HepG2 (cell line): ENCODE measurements at regions not wholly inside any gene's neighbourhood (a gene's known extent, or its start where the extent isn't known, plus 50 kb on each side); places are given as distances from the start of the nearest gene placed in this dataset.

ENCODE experiments used
- ATAC-seq: fragments of 200-7000 bp; cut with Tn5 transposase; 3 replicates; pipeline ENCODE4 v1.9.1; 2020; ENCODE audit warnings: mild to moderate bottlenecking, moderate library complexity
- BruUV-seq: library from RNA; stranded (reverse); fragments of 400-500 nt; replicated peaks from 2 replicates; lab custom pipeline; 2021; lab: Mats Ljungman, UMichigan
- CTCF ChIA-PET: fragments of 300-600 bp; formaldehyde crosslinking; extraction: SDS; loops from one replicate; lab custom pipeline; 2021; ENCODE audit warnings: low total read pairs, inconsistent platforms, low intra/inter-chr PET ratio; lab: Yijun Ruan, JAX
- POLR2A ChIA-PET: fragments of 350-600 bp; sonication (Branson Sonifier 250); formaldehyde crosslinking; loops from one replicate; lab custom pipeline; 2020; ENCODE audit warnings: antibody characterized with exemption, inconsistent platforms; lab: Yijun Ruan, JAX
- DNase-seq: peaks from one replicate; pipeline ENCODE4 v3.0.0-alpha.2; 2015; ENCODE audit warnings: low spot score
- FAIRE-seq: peaks from 3 replicates; lab custom pipeline; 2011; peaks lifted over from hg19 to GRCh38; lab: Jason Lieb, UNC
- H2AFZ ChIP-seq: one replicate; pipeline ENCODE4 v1.6.1; 2011; ENCODE audit warnings: low read length, inconsistent platforms
- H3K27ac ChIP-seq: fragments of 300-600 bp; 3 replicates; pipeline ENCODE4 v1.8.0; 2011; ENCODE audit warnings: mixed run types, mild to moderate bottlenecking, mixed read lengths, low read length, inconsistent platforms; ENCODE audit not compliant: insufficient read depth; ENCODE audit errors: extremely low read length
- H3K27me3 ChIP-seq, 2 experiments: fragments of 200-600 bp in 1 of 2; 2 replicates in 1 of 2; 3 replicates in 1 of 2; pipeline versions ENCODE4 v1.6.0 to v1.8.0; 2011; ENCODE audit warnings: low read length in 2 of 2, mild to moderate bottlenecking in 2 of 2, moderate library complexity in 2 of 2, inconsistent platforms in 1 of 2; ENCODE audit not compliant: insufficient read depth in 2 of 2, control insufficient read depth in 1 of 2
- H3K36me3 ChIP-seq, 2 experiments: fragments of 200-600 bp in 1 of 2; replicated peaks in 1 of 2; 2 replicates in 1 of 2; 3 replicates in 1 of 2; pipeline versions ENCODE4 v1.5.1 to v1.8.0; 2011; ENCODE audit warnings: low read length in 2 of 2, inconsistent platforms in 1 of 2; ENCODE audit not compliant: insufficient read depth in 2 of 2, control insufficient read depth in 1 of 2
- H3K4me1 ChIP-seq: 2 replicates; pipeline ENCODE4 v1.5.1; 2012; ENCODE audit warnings: low read length, inconsistent platforms; ENCODE audit not compliant: insufficient read depth
- H3K4me2 ChIP-seq: 2 replicates; pipeline ENCODE4 v1.6.0; 2011; ENCODE audit warnings: low read depth, low read length, inconsistent platforms
- H3K4me3 ChIP-seq, 3 experiments: fragments of 200-600 bp in 1 of 3; sonication (generic), shearing (Covaris generic) in 1 of 3; replicated peaks in 1 of 3; 2 replicates each; pipeline ENCODE4 v1.5.1; 2011 to 2016; ENCODE audit warnings: low read length in 3 of 3, inconsistent platforms in 2 of 3, low read depth in 2 of 3, mild to moderate bottlenecking in 2 of 3, control low read depth in 1 of 3, mixed read lengths in 1 of 3; ENCODE audit not compliant: insufficient read depth in 1 of 3
- H3K79me2 ChIP-seq: one replicate; pipeline ENCODE4 v1.6.1; 2011; ENCODE audit warnings: low read length, inconsistent platforms; ENCODE audit not compliant: insufficient read depth
- H3K9ac ChIP-seq: 2 replicates; pipeline ENCODE4 v1.6.0; 2011; ENCODE audit warnings: mild to moderate bottlenecking, low read depth, low read length, inconsistent platforms; ENCODE audit not compliant: insufficient read depth
- H3K9me3 ChIP-seq: 2 replicates; pipeline ENCODE4 v1.5.1; 2012; ENCODE audit warnings: mild to moderate bottlenecking, low read length
- H4K20me1 ChIP-seq: 2 replicates; pipeline ENCODE4 v1.6.0; 2011; ENCODE audit warnings: inconsistent platforms, mild to moderate bottlenecking, low read length, moderate library complexity; ENCODE audit not compliant: insufficient read depth
- CBX2 ChIP-seq, 2 experiments: fragments of 200-600 bp in 1 of 2; sonication (generic); formaldehyde crosslinking in 1 of 2; IDR thresholded peaks; 2 replicates each; pipeline versions ENCODE4 v1.7.0 to v1.8.1; 2018 to 2022; ENCODE audit warnings: low read depth in 2 of 2, low read length in 1 of 2, mild to moderate bottlenecking in 1 of 2, missing genetic modification reagents in 1 of 2
- FOSL1 ChIP-seq: sonication (generic); formaldehyde crosslinking; IDR thresholded peaks from 2 replicates; pipeline ENCODE4 v1.9.0; 2021; ENCODE audit warnings: missing genetic modification reagents, borderline replicate concordance
- FOXM1 ChIP-seq: sonication (generic); formaldehyde crosslinking; IDR thresholded peaks from 2 replicates; pipeline ENCODE4 v1.5.0; 2020; ENCODE audit warnings: missing genetic modification reagents
- GRHL1 ChIP-seq: sonication (generic); formaldehyde crosslinking; conservative IDR thresholded peaks from 2 replicates; pipeline ENCODE4 v1.8.0; 2022; ENCODE audit warnings: missing genetic modification reagents
- HIC2 ChIP-seq: sonication (generic); formaldehyde crosslinking; IDR thresholded peaks from 2 replicates; pipeline ENCODE4 v1.9.0; 2022; ENCODE audit warnings: low read depth, missing genetic modification reagents
- KMT2A ChIP-seq: sonication (generic); formaldehyde crosslinking; IDR thresholded peaks from 2 replicates; pipeline ENCODE4 v1.4.0; 2020; ENCODE audit warnings: missing genetic modification reagents
- MBD4 ChIP-seq: IDR thresholded peaks from 2 replicates; pipeline ENCODE4 v1.6.1; 2012; ENCODE audit warnings: low read length, inconsistent platforms, borderline replicate concordance
- RBAK ChIP-seq: sonication (generic); formaldehyde crosslinking; IDR thresholded peaks from 2 replicates; pipeline ENCODE4 v1.5.1; 2020; ENCODE audit warnings: mild to moderate bottlenecking, missing genetic modification reagents
- SATB2 ChIP-seq: sonication (generic); formaldehyde crosslinking; IDR thresholded peaks from 2 replicates; pipeline ENCODE4 v1.5.0; 2020; ENCODE audit warnings: missing genetic modification reagents
- TBL1XR1 ChIP-seq: fragments of 150-350 bp; IDR thresholded peaks from 2 replicates; pipeline ENCODE4 v1.6.1; 2014; ENCODE audit warnings: borderline replicate concordance, low read length; ENCODE audit not compliant: partially characterized antibody
- XRCC5 ChIP-seq: fragments of 200-400 bp; formaldehyde crosslinking; optimal IDR thresholded peaks from 2 replicates; pipeline ENCODE3; 2017; ENCODE audit warnings: mild to moderate bottlenecking, low read length
- ZBTB25 ChIP-seq: IDR thresholded peaks from 2 replicates; pipeline ENCODE4 v1.6.1; 2018; ENCODE audit warnings: missing genetic modification reagents
- ZFP41 ChIP-seq: sonication (generic); formaldehyde crosslinking; IDR thresholded peaks from 2 replicates; pipeline ENCODE4 v1.4.0; 2020; ENCODE audit warnings: mild to moderate bottlenecking, missing genetic modification reagents, borderline replicate concordance
- ZNF275 ChIP-seq: sonication (generic); formaldehyde crosslinking; IDR thresholded peaks from 2 replicates; pipeline ENCODE4 v1.8.0; 2022; ENCODE audit warnings: missing genetic modification reagents, mild to moderate bottlenecking, inconsistent platforms, borderline replicate concordance
- ZNF501 ChIP-seq: sonication (generic); formaldehyde crosslinking; IDR thresholded peaks from 2 replicates; pipeline ENCODE4 v1.5.1; 2020; ENCODE audit warnings: mild to moderate bottlenecking, moderate library complexity, missing genetic modification reagents
- ZNF770 ChIP-seq: sonication (generic); formaldehyde crosslinking; IDR thresholded peaks from 2 replicates; pipeline ENCODE4 v1.5.0; 2020; ENCODE audit warnings: mild to moderate bottlenecking, missing genetic modification reagents
- WGBS: methylation state at CpG from one replicate; pipeline ENCODE4 v1.1.6; 2017; ENCODE audit warnings: low lambda C conversion rate; 5-methylcytosine and 5-hydroxymethylcytosine counted together
- in situ Hi-C: cut with HindIII; loops from 2 replicates; pipeline ENCODE4 v1.10.0; 2017; ENCODE audit warnings: low pct_unique_long_range_greater_than_20kb; ENCODE audit not compliant: extremely low pct_ligation_motif_present
- intact Hi-C: fragments of 100-400 bp; cut with micrococcal nuclease; formaldehyde crosslinking; loops from one replicate; pipeline ENCODE4 v1.10.0; 2022; ENCODE audit not compliant: unreplicated experiment

GRCh38 chr1:36576118-36576517 lies 93.4 kb upstream of the CSF3R start (continued):
- TF ChIP-seq XRCC5 = peak; percentile 58

- intact Hi-C loops (no loop called here), in situ Hi-C loops (no loop called here)
- no peaks in the 10 kb centered on the region for H3K79me2 ChIP-seq
- ChIA-PET CTCF (no interaction called here), POLR2A (no interaction called here)
- H3K27ac ChIP-seq = no peak overlapping the region
- no peaks in the 10 kb centered on the region for H3K9me3 ChIP-seq
- peaks cover 0 to 20% of the 10 kb centered on the region in 2 experiments; a peak in 3 of 5 replicates for H3K27me3 ChIP-seq
- BruUV-seq = no TSS peak
- H3K4me1 ChIP-seq = no peaks in the 10 kb centered on the region
- no peak overlapping the region for H3K4me3 ChIP-seq
- no peak for ATAC-seq
- H4K20me1 ChIP-seq = no peaks in the 10 kb centered on the region
- H3K4me2 ChIP-seq = no peak overlapping the region
- no peak overlapping the region for H3K9ac ChIP-seq
- no peak for FAIRE-seq
- no peak overlapping the region for H2AFZ ChIP-seq
- no peak for DNase-seq
- H3K36me3 ChIP-seq = no peaks in the 10 kb centered on the region
- 0% methylated on average over 4 of the region's 6 CpGs for WGBS
- no peak for TF ChIP-seq HIC2
- TF ChIP-seq CBX2 (IDR thresholded peaks at IDR 0.05; ENCODE audit: low read depth, low read length) = no peak
- no peak for TF ChIP-seq CBX2 (CRISPR knock-in tag; IDR thresholded peaks at IDR 0.05; ENCODE audit: low read depth)
- TF ChIP-seq ZFP41 (CRISPR knock-in tag) = no peak
- TF ChIP-seq ZNF275 (CRISPR knock-in tag) = no peak
- TF ChIP-seq FOSL1 (CRISPR knock-in tag) = no peak
- TF ChIP-seq FOXM1 (CRISPR knock-in tag) = no peak
- no peak for TF ChIP-seq TBL1XR1
- no peak for TF ChIP-seq RBAK (CRISPR knock-in tag)
- TF ChIP-seq ZNF501 (CRISPR knock-in tag) = no peak
- TF ChIP-seq GRHL1 (CRISPR knock-in tag) = no peak
- TF ChIP-seq KMT2A = no peak
- TF ChIP-seq ZBTB25 = no peak
- TF ChIP-seq SATB2 (CRISPR knock-in tag) = no peak
- TF ChIP-seq ZNF770 (CRISPR knock-in tag) = no peak
- no peak for TF ChIP-seq MBD4
These were observed 90.7 kb upstream of the CSF3R start for GRCh38 chr1:36573445-36573844.
